GM23248 (cell line): ENCODE measurements at regions not wholly inside any gene's neighbourhood (a gene's known extent, or its start where the extent isn't known, plus 50 kb on each side); places are given as distances from the start of the nearest gene placed in this dataset.

Experiments used
- EZH2 ChIP-seq: fragments of 200-600 bp; sonication (generic); IDR thresholded peaks from 2 replicates; pipeline ENCODE4 v1.6.1; 2018; ENCODE audit warnings: antibody characterized with exemption, mild to moderate bottlenecking; ENCODE audit not compliant: insufficient read depth, poor library complexity, severe bottlenecking
- EZH2phosphoT487 ChIP-seq: fragments of 200-600 bp; sonication (generic); IDR thresholded peaks from 2 replicates; pipeline ENCODE4 v1.6.1; 2018; ENCODE audit warnings: antibody characterized with exemption, moderate library complexity, mild to moderate bottlenecking, low read depth; ENCODE audit not compliant: insufficient read depth

DNA sequence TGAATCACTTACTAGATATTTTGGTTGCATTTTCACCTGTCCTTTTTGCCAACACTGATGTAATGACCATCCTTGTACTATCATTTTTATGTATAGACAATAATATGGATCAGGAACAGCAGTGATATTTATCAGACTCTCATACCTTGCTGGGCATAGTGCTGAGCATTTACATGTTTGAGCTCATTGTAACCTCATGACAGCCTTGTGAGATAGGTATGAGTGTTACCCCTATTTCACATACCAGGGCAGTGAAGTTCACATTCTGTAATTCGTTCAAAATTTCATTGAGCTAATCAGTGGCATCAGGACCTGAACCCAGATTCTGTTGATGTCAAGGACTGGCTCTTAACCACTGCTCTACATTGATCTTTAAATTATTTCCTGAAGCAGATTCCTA lies 221.5 kb upstream of the TBL1XR1 start:
- TF ChIP-seq EZH2 (no peak), EZH2phosphoT487 (no peak)
